HepG2 (cell line): ENCODE measurements at regions not wholly inside any gene's neighbourhood (a gene's known extent, or its start where the extent isn't known, plus 50 kb on each side); places are given as distances from the start of the nearest gene placed in this dataset.

Experiments used
- ATAC-seq: fragments of 200-7000 bp; cut with Tn5 transposase; 3 replicates; pipeline ENCODE4 v1.9.1; 2020; ENCODE audit warnings: mild to moderate bottlenecking, moderate library complexity
- BruUV-seq: library from RNA; stranded (reverse); fragments of 400-500 nt; replicated peaks from 2 replicates; lab custom pipeline; 2021; lab: Mats Ljungman, UMichigan
- CTCF ChIA-PET: fragments of 300-600 bp; formaldehyde crosslinking; extraction: SDS; loops from one replicate; lab custom pipeline; 2021; ENCODE audit warnings: low total read pairs, inconsistent platforms, low intra/inter-chr PET ratio; lab: Yijun Ruan, JAX
- POLR2A ChIA-PET: fragments of 350-600 bp; sonication (Branson Sonifier 250); formaldehyde crosslinking; loops from one replicate; lab custom pipeline; 2020; ENCODE audit warnings: antibody characterized with exemption, inconsistent platforms; lab: Yijun Ruan, JAX
- DNase-seq: peaks from one replicate; pipeline ENCODE4 v3.0.0-alpha.2; 2015; ENCODE audit warnings: low spot score
- FAIRE-seq: peaks from 3 replicates; lab custom pipeline; 2011; peaks lifted over from hg19 to GRCh38; lab: Jason Lieb, UNC
- H2AFZ ChIP-seq: one replicate; pipeline ENCODE4 v1.6.1; 2011; ENCODE audit warnings: low read length, inconsistent platforms
- H3K27ac ChIP-seq: fragments of 300-600 bp; 3 replicates; pipeline ENCODE4 v1.8.0; 2011; ENCODE audit warnings: mixed run types, mild to moderate bottlenecking, mixed read lengths, low read length, inconsistent platforms; ENCODE audit not compliant: insufficient read depth; ENCODE audit errors: extremely low read length
- H3K27me3 ChIP-seq, 2 experiments: fragments of 200-600 bp in 1 of 2; 2 replicates in 1 of 2; 3 replicates in 1 of 2; pipeline versions ENCODE4 v1.6.0 to v1.8.0; 2011; ENCODE audit warnings: low read length in 2 of 2, mild to moderate bottlenecking in 2 of 2, moderate library complexity in 2 of 2, inconsistent platforms in 1 of 2; ENCODE audit not compliant: insufficient read depth in 2 of 2, control insufficient read depth in 1 of 2
- H3K36me3 ChIP-seq, 2 experiments: fragments of 200-600 bp in 1 of 2; replicated peaks in 1 of 2; 2 replicates in 1 of 2; 3 replicates in 1 of 2; pipeline versions ENCODE4 v1.5.1 to v1.8.0; 2011; ENCODE audit warnings: low read length in 2 of 2, inconsistent platforms in 1 of 2; ENCODE audit not compliant: insufficient read depth in 2 of 2, control insufficient read depth in 1 of 2
- H3K4me1 ChIP-seq: 2 replicates; pipeline ENCODE4 v1.5.1; 2012; ENCODE audit warnings: low read length, inconsistent platforms; ENCODE audit not compliant: insufficient read depth
- H3K4me2 ChIP-seq: 2 replicates; pipeline ENCODE4 v1.6.0; 2011; ENCODE audit warnings: low read depth, low read length, inconsistent platforms
- H3K4me3 ChIP-seq, 3 experiments: fragments of 200-600 bp in 1 of 3; sonication (generic), shearing (Covaris generic) in 1 of 3; replicated peaks in 1 of 3; 2 replicates each; pipeline ENCODE4 v1.5.1; 2011 to 2016; ENCODE audit warnings: low read length in 3 of 3, inconsistent platforms in 2 of 3, low read depth in 2 of 3, mild to moderate bottlenecking in 2 of 3, control low read depth in 1 of 3, mixed read lengths in 1 of 3; ENCODE audit not compliant: insufficient read depth in 1 of 3
- H3K79me2 ChIP-seq: one replicate; pipeline ENCODE4 v1.6.1; 2011; ENCODE audit warnings: low read length, inconsistent platforms; ENCODE audit not compliant: insufficient read depth
- H3K9ac ChIP-seq: 2 replicates; pipeline ENCODE4 v1.6.0; 2011; ENCODE audit warnings: mild to moderate bottlenecking, low read depth, low read length, inconsistent platforms; ENCODE audit not compliant: insufficient read depth
- H3K9me3 ChIP-seq: 2 replicates; pipeline ENCODE4 v1.5.1; 2012; ENCODE audit warnings: mild to moderate bottlenecking, low read length
- H4K20me1 ChIP-seq: 2 replicates; pipeline ENCODE4 v1.6.0; 2011; ENCODE audit warnings: inconsistent platforms, mild to moderate bottlenecking, low read length, moderate library complexity; ENCODE audit not compliant: insufficient read depth
- ARID5B ChIP-seq: IDR thresholded peaks from 2 replicates; pipeline ENCODE4 v1.4.0; 2020; ENCODE audit warnings: mild to moderate bottlenecking, missing genetic modification reagents
- CBX5 ChIP-seq: sonication (generic); formaldehyde crosslinking; IDR thresholded peaks from 2 replicates; pipeline ENCODE4 v1.4.0; 2020; ENCODE audit warnings: missing genetic modification reagents, borderline replicate concordance
- HOXA5 ChIP-seq: sonication (generic); formaldehyde crosslinking; IDR thresholded peaks from 2 replicates; pipeline ENCODE4 v1.4.0; 2020; ENCODE audit warnings: missing genetic modification reagents
- KDM5B ChIP-seq: sonication (generic); formaldehyde crosslinking; IDR thresholded peaks from 2 replicates; pipeline ENCODE4 v1.4.0; 2020; ENCODE audit warnings: missing genetic modification reagents, mild to moderate bottlenecking, borderline replicate concordance
- MLLT10 ChIP-seq: sonication (generic); formaldehyde crosslinking; IDR thresholded peaks from 2 replicates; pipeline ENCODE4 v1.4.0; 2020; ENCODE audit warnings: missing genetic modification reagents
- NCOR1 ChIP-seq: fragments of 200-600 bp; sonication (generic); IDR thresholded peaks from 2 replicates; pipeline ENCODE4 v1.7.0; 2017; ENCODE audit warnings: antibody characterized with exemption, low read length, borderline replicate concordance
- NFRKB ChIP-seq: fragments of 450-650 bp; IDR thresholded peaks from 2 replicates; pipeline ENCODE4 v1.6.1; 2017
- PCBP1 ChIP-seq: fragments of 200-400 bp; formaldehyde crosslinking; IDR thresholded peaks from 2 replicates; pipeline ENCODE4 v1.6.1; 2017; ENCODE audit warnings: mild to moderate bottlenecking, low read depth, low read length, borderline replicate concordance
- POGZ ChIP-seq: sonication (generic); formaldehyde crosslinking; IDR thresholded peaks from 2 replicates; pipeline ENCODE4 v1.4.0; 2020; ENCODE audit warnings: mild to moderate bottlenecking, missing genetic modification reagents
- SMYD3 ChIP-seq: sonication (generic); formaldehyde crosslinking; IDR thresholded peaks from 2 replicates; pipeline ENCODE4 v1.8.1; 2023; ENCODE audit warnings: mild to moderate bottlenecking, missing genetic modification reagents
- SRF ChIP-seq: IDR thresholded peaks from 2 replicates; pipeline ENCODE4 v1.6.1; 2011; ENCODE audit warnings: mild to moderate bottlenecking, low read depth, low read length, moderate library complexity
- ZNF234 ChIP-seq: sonication (generic); formaldehyde crosslinking; conservative IDR thresholded peaks from 2 replicates; pipeline ENCODE4 v1.5.1; 2020; ENCODE audit warnings: mild to moderate bottlenecking, missing genetic modification reagents
- ZNF569 ChIP-seq: sonication (generic); formaldehyde crosslinking; IDR thresholded peaks from 2 replicates; pipeline ENCODE4 v1.5.0; 2020; ENCODE audit warnings: mild to moderate bottlenecking, missing genetic modification reagents, moderate library complexity, borderline replicate concordance
- ZSCAN30 ChIP-seq: sonication (generic); formaldehyde crosslinking; IDR thresholded peaks from 2 replicates; pipeline ENCODE4 v1.5.0; 2020; ENCODE audit warnings: mild to moderate bottlenecking, missing genetic modification reagents
- WGBS: methylation state at CpG from one replicate; pipeline ENCODE4 v1.1.6; 2017; ENCODE audit warnings: low lambda C conversion rate; 5-methylcytosine and 5-hydroxymethylcytosine counted together
- in situ Hi-C: cut with HindIII; loops from 2 replicates; pipeline ENCODE4 v1.10.0; 2017; ENCODE audit warnings: low pct_unique_long_range_greater_than_20kb; ENCODE audit not compliant: extremely low pct_ligation_motif_present
- intact Hi-C: fragments of 100-400 bp; cut with micrococcal nuclease; formaldehyde crosslinking; loops from one replicate; pipeline ENCODE4 v1.10.0; 2022; ENCODE audit not compliant: unreplicated experiment
- TF ChIP-seq, protein P1 (sequence below): sonication (generic); formaldehyde crosslinking; IDR thresholded peaks from 2 replicates; pipeline ENCODE4 v1.4.0; 2020; ENCODE audit warnings: missing genetic modification reagents

DNA sequence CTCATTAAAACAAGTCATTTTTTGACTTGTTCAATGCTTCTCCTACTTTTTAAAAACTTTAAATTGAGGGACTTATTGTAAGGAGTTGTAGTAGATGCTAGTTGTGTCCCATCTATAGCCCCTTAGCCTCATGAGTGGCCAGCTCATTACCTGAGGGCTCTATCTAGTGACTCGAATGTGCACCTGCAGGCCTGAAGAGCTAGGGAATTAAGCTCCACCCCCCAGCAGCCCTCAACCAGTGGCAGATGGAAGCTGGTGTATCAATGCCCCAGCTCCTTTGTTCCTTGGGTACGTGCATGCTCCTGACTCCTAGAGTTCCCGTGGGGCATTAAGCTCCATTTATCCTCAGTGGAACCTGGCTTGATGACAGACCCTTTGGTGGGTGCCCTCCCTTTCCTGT is 146.7 kb upstream of the FAM9B start:
- in situ Hi-C loops (no loop called here), intact Hi-C loops (no loop called here)
- Histone ChIP-seq H3K27ac (no peak overlapping the region), H3K36me3 (no peaks in the 10 kb centered on the region), H3K4me2 (no peak overlapping the region), H3K9ac (no peak overlapping the region), H3K79me2 (no peaks in the 10 kb centered on the region), H3K4me1 (no peaks in the 10 kb centered on the region), H3K4me3 (no peak overlapping the region), H2AFZ (no peak overlapping the region), H4K20me1 (no peaks in the 10 kb centered on the region), H3K27me3 (no peaks in the 10 kb centered on the region), H3K9me3 (no peaks in the 10 kb centered on the region)
- no peak for FAIRE-seq
- DNase-seq: no peak
- ChIA-PET CTCF (no interaction called here), POLR2A (no interaction called here)
- no peak for TF ChIP-seq SMYD3 (CRISPR knock-in tag)
- TF ChIP-seq HOXA5 (CRISPR knock-in tag): no peak
- no peak for ATAC-seq
- WGBS: 0% methylated on average over 1 of the region's 3 CpGs
- BruUV-seq: no TSS peak

DNA sequence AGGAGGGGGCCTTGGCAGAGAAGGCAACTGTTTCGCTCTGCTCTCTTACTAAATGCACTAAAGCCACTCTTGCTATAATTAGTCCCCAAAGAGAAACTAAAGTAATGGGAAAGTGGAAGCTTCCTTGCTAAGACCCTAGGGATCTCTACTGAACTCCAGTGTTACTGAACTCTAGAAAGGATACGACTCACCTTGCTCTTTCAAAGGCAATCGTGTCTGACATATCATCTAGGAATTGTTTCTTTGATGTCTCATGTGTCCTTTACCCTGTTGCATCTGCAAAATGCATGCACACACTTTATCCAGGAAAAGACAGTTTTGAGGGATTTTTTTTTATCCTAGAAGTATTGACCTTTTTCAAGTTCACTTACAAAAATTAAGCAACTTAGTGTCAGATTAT is 148.1 kb upstream of the FAM9B start:
- no peak overlapping the region for H3K9ac ChIP-seq
- in situ Hi-C loops (no loop called here), intact Hi-C loops (no loop called here)
- FAIRE-seq (no peak), DNase-seq (no peak), ATAC-seq (no peak)
- no peaks in the 10 kb centered on the region; a peak in 1 of 5 replicates for H3K27me3 ChIP-seq
- H3K27ac ChIP-seq: no peak overlapping the region
- WGBS: 29% methylated on average over 3 of the region's 3 CpGs
- H4K20me1 ChIP-seq: no peaks in the 10 kb centered on the region
- no peak overlapping the region for H3K4me2 ChIP-seq
- no peak overlapping the region for H3K4me3 ChIP-seq
- no peaks in the 10 kb centered on the region for H3K79me2 ChIP-seq
- no TSS peak for BruUV-seq
- H3K4me1 ChIP-seq: no peaks in the 10 kb centered on the region
- no peak overlapping the region for H2AFZ ChIP-seq
- no peaks in the 10 kb centered on the region for H3K36me3 ChIP-seq
- POLR2A ChIA-PET: no interaction called here
- H3K9me3 ChIP-seq: no peaks in the 10 kb centered on the region
- CTCF ChIA-PET: no interaction called here
- TF ChIP-seq CBX5 (CRISPR knock-in tag): no peak
- no peak for TF ChIP-seq ZSCAN30 (CRISPR knock-in tag)
- no peak for TF ChIP-seq MLLT10 (CRISPR knock-in tag)
- TF ChIP-seq NCOR1: no peak
- no peak for TF ChIP-seq POGZ (CRISPR knock-in tag)
- no peak for TF ChIP-seq PCBP1
- no peak for TF ChIP-seq ZNF234
- TF ChIP-seq SRF: no peak
- TF ChIP-seq, protein P1, sequence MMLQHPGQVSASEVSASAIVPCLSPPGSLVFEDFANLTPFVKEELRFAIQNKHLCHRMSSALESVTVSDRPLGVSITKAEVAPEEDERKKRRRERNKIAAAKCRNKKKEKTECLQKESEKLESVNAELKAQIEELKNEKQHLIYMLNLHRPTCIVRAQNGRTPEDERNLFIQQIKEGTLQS (CRISPR knock-in tag): no peak
- no peak for TF ChIP-seq NFRKB
- TF ChIP-seq ARID5B (CRISPR knock-in tag): no peak
- TF ChIP-seq ZNF569 (CRISPR knock-in tag): no peak
- TF ChIP-seq KDM5B (CRISPR knock-in tag): no peak
